ENCODE measurements at regions not wholly inside any gene's neighbourhood (a gene's known extent, or its start where the extent isn't known, plus 50 kb on each side); places are given as distances from the start of the nearest gene placed in this dataset.
"Not testable (repeated sequence)": the region's sequence is repeated elsewhere in the genome, so short reads cannot be mapped to it uniquely, and the experiment has no call there.

- DNase-seq (ENCODE audit: extremely low read depth in 1 of 11, low read depth in 9 of 11, low spot score in 4 of 11): not testable (repeated sequence)
Measured at GRCh38 chr1:182299054-182299727, 92.4 kb downstream of the GLUL start.

- no peak for DNase-seq (ENCODE audit: extremely low read depth in 1 of 11, low read depth in 9 of 11, low spot score in 4 of 11)
Measured at GRCh38 chr1:182297335-182297734, 94.3 kb downstream of the GLUL start.

GRCh38 chr1:182295697-182296096, 95.9 kb downstream of the GLUL start:
- DNase-seq (ENCODE audit: extremely low read depth in 1 of 11, low read depth in 9 of 11, low spot score in 4 of 11): no peak

GRCh38 chr1:182293119-182293589, 98.4 kb downstream of the GLUL start:
- DNase-seq (ENCODE audit: extremely low read depth in 1 of 11, low read depth in 9 of 11, low spot score in 4 of 11): no peak

- DNase-seq (ENCODE audit: extremely low read depth in 1 of 11, low read depth in 9 of 11, low spot score in 4 of 11): no peak
Measured at GRCh38 chr1:182292193-182292741, 99.3 kb downstream of the GLUL start.

GRCh38 chr1:182291584-182292192, 99.9 kb downstream of the GLUL start:
- no peak for DNase-seq (ENCODE audit: extremely low read depth in 1 of 11, low read depth in 9 of 11, low spot score in 4 of 11)

GRCh38 chr1:182288749-182289604, 102.6 kb downstream of the GLUL start:
- DNase-seq (ENCODE audit: extremely low read depth in 1 of 11, low read depth in 9 of 11, low spot score in 4 of 11): no peak

GRCh38 chr1:182286761-182287160, 104.8 kb downstream of the GLUL start:
- no peak for DNase-seq (ENCODE audit: extremely low read depth in 1 of 11, low read depth in 9 of 11, low spot score in 4 of 11)

GRCh38 chr1:182283746-182284544, 107.6 kb downstream of the GLUL start:
- no peak for DNase-seq (ENCODE audit: extremely low read depth in 1 of 11, low read depth in 9 of 11, low spot score in 4 of 11)

GRCh38 chr1:182281541-182281940, 110.0 kb downstream of the GLUL start:
- no peak for DNase-seq (ENCODE audit: extremely low read depth in 1 of 11, low read depth in 9 of 11, low spot score in 4 of 11)

- no peak for DNase-seq (ENCODE audit: extremely low read depth in 1 of 11, low read depth in 9 of 11, low spot score in 4 of 11)
Measured at GRCh38 chr1:182280504-182280900, 111.1 kb downstream of the GLUL start.

GRCh38 chr1:182279724-182280503, 111.7 kb downstream of the GLUL start:
- no peak for DNase-seq (ENCODE audit: extremely low read depth in 1 of 11, low read depth in 9 of 11, low spot score in 4 of 11)

- no peak for DNase-seq (ENCODE audit: extremely low read depth in 1 of 11, low read depth in 9 of 11, low spot score in 4 of 11)
Measured at GRCh38 chr1:182279302-182279701, 112.3 kb downstream of the GLUL start.

GRCh38 chr1:182278144-182279054, 113.2 kb downstream of the GLUL start:
- DNase-seq (ENCODE audit: extremely low read depth in 1 of 11, low read depth in 9 of 11, low spot score in 4 of 11): no peak

GRCh38 chr1:182275271-182275670, 116.3 kb downstream of the GLUL start:
- no peak for DNase-seq (ENCODE audit: extremely low read depth in 1 of 11, low read depth in 9 of 11, low spot score in 4 of 11)

- DNase-seq (ENCODE audit: extremely low read depth in 1 of 11, low read depth in 9 of 11, low spot score in 4 of 11): no peak
Measured at GRCh38 chr1:182274618-182275017, 117.0 kb downstream of the GLUL start.

- no peak for DNase-seq (ENCODE audit: extremely low read depth in 1 of 11, low read depth in 9 of 11, low spot score in 4 of 11)
Measured at GRCh38 chr1:182270731-182271130, 120.9 kb downstream of the GLUL start.

All from renal cortex interstitium (tissue), 11 donors.